NCI-H446 treated with DMSO at 0.1 percent for 48 hours (cell line): ENCODE measurements at regions not wholly inside any gene's neighbourhood (a gene's known extent, or its start where the extent isn't known, plus 50 kb on each side); places are given as distances from the start of the nearest gene placed in this dataset.

Experiments
- DNase-seq: peaks from one replicate; lab custom pipeline; 2025; lab: John Stamatoyannopoulos, UW

- no peak for DNase-seq
Measured at GRCh38 chr2:236799391-236800026, 229.9 kb downstream of the ACKR3 start.

GRCh38 chr2:236802862-236803261 is 233.2 kb downstream of the ACKR3 start:
- DNase-seq, result no peak

DNA sequence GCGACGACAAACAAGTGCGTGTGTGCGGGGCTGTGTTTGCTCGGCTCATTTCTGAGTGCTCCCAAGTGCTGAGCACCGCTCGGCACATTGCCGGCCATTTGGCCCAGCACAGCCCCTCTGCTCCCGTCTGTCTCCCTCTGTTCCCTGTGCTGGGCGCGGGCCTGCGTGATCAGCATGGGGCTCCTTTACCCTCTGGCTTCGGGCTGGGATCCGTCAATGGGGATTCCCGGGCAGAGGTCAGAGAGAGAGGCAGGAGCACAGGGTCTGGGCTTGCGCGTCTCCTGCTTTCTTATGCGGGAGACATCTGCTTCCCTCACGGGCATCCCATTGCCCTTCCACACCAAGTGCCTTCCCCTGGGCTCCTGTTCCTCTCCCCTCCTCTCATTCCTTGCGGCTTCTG is 234.0 kb downstream of the ACKR3 start:
- no peak for DNase-seq

- DNase-seq, result peak; percentile 82
Measured at GRCh38 chr2:236805800-236806531, 236.3 kb downstream of the ACKR3 start.

DNA sequence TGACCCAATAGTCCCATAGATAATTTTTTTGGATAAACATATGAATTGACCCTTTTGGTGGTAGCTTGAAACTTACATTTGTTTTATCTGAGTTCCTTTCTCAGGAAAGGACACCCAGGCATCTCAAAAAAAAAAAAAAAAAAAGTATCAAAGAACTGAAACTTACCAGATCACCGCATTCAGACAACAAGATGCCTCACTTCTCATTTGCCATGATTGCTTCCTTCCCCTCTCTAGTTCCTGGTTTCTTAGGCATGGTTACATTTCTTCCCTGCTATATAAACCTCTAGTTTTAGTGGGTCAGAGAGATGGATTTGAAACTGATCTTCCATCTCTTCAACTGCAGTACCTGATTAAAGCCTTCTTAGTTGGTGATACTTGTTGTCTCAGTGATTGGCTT is 240.1 kb downstream of the ACKR3 start:
- DNase-seq, result no peak

GRCh38 chr2:236811062-236811656 is 241.5 kb downstream of the ACKR3 start:
- DNase-seq, result no peak

GRCh38 chr2:236813766-236814165 is 244.1 kb downstream of the ACKR3 start:
- DNase-seq, result no peak

DNA sequence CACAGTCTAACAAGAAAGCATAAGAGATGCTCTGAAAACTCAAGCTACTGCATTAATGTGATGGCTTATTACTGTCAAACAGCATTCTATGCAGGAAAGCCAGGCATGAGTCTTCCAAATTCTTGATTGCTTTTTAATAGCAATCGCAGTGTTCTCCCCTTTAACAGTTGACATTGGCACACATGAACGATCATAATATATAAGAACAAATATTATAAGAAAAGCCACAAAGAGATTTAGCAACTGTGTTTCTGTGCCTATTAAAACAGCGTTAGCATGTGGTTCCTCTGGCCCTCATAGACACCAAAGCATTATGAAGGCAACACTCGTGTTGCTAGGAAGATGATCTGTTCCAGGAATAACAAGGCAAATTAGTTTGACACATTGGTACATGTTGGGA is 245.0 kb downstream of the ACKR3 start:
- no peak for DNase-seq

GRCh38 chr2:236815746-236816145 is 246.1 kb downstream of the ACKR3 start:
- no peak for DNase-seq

- DNase-seq, result no peak
Measured at GRCh38 chr2:236816197-236817170, 246.9 kb downstream of the ACKR3 start.

- no peak for DNase-seq
Measured at GRCh38 chr2:236818281-236819045, 248.8 kb downstream of the ACKR3 start.

DNA sequence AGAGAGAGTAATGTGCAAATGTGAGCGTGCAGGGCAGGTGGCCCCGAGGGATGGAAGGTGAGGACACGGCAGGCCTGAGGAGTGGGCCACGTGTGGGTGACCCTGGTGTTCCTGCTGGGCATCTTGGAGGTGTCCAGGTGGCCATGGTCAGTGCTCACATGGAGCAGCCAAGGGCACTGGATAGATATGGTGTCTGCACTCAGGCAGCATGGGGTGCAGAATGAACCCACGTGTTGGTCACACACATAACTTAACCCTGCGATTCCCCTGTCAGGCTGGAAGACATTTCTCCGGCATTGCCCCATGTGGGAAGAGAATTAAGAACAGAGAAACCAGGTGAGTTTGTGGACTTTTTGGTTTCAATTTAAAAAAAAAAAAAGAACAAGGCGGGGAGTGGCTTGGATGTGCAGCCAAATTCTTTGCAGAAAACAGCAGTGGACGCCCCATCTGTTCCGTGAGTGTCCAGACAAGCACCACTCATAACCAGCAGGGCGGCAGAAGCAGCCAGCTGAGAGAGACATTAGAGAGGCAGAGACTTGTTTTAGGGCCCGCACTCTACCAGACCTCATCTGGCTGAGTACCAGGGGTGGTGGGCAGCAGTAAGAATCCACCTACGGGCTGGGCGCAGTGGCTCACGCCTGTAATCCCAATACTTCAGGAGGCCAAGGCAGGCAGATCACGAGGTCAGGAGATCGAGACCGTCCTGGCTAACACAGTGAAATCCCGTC is 249.8 kb downstream of the ACKR3 start:
- no peak for DNase-seq

DNA sequence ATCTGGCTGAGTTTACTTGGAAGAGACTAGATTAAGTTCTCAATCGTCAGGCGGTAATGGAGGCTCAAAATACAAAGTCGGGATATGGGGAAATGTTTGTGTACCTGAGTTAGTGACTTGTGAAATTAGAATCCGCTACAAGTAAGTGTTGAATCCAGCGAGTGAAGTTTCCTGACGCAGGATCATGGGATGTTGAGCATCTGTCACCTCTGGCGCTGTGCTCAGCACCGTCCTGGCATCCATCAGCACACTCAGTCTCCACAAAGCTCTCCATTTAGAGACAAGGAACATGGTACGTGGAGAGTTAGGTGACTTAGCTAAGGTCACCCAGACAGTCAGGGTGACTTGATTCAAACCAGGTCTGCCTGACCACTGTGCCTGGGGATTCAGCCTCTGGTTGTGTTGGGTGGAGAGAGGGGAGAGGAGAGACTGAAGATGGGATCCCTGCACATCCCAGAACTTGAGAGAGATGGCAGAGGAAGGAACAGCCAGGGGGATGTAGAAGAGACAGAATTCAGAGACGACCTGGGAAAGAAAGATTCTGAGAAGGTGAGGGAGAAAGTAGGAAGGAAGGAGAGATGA is 251.2 kb downstream of the ACKR3 start:
- DNase-seq, result no peak

DNA sequence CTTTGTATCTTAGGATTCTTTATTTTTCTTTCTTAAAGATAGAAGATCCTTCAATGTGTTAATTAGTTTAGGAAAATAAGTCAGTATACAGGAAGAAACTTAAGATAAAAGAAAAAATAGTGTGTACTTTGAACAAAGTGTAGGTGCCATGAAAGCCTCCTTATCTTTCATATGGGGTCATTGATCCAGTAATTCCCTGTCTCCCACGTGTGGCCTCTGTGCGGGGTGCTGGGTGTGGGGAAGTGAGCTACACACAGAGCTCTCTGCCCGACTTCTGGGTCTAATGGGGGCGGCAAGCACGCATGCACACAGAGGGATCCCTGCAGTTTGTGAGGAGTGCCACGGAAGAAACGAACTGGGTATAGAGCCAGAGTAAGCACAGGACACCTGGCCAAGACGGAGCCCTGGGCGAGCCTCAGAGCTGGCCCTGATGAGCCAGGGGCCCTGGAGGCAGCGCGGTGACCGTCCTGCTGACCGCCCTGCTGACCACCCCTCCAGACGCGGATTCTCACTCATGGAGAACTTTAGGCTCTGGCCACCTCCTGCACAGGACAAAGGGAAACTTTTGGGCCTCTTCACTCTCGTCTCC is 253.5 kb downstream of the ACKR3 start:
- DNase-seq, result no peak

GRCh38 chr2:236823963-236824362 is 254.3 kb downstream of the ACKR3 start:
- no peak for DNase-seq

DNA sequence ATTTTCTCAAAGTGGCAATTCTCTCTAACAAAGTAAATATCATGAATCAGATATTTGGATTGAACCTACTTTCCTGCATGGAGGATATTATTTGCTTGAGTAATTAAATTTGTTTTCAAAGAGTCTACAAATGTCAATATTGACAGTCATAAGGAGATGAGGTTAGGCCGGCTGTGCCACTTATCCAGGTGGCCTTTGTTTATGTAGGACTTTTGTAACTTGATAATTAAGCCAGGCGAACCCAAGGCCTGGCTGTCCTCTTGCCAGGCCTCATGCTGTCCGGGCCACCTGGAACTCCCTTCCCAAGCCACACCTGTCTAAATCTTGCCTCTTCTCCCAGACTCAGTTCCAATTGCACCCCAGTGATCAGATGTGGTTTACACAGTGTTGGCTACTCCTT is 255.2 kb downstream of the ACKR3 start:
- peak; percentile 16 for DNase-seq

DNA sequence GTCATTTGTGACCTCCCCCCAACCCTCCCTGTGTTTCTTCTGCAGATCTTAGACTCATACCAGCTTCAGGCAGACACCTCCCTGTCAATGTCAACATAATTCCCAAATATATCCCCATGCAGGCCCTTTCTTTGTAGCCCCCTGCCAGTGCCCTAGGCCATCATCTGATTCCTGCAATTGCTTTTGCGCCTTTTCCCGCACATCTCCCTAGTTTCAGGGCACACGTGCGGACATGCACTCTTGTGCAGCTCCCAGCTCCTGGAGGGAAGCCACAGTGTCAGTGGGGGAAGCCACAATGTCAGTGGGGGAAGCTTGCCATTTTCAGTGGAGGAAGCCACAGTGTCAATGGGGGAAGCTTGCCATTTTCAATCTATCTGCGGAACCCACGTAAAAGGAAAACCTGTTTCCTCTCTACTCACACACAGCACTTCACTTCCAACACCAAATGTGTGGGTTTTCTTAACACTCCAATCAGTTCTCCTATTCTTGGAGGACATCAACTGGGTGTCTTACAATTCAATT is 256.4 kb downstream of the ACKR3 start:
- DNase-seq, result no peak

GRCh38 chr2:236826606-236827156 is 257.1 kb downstream of the ACKR3 start:
- DNase-seq, result no peak

DNA sequence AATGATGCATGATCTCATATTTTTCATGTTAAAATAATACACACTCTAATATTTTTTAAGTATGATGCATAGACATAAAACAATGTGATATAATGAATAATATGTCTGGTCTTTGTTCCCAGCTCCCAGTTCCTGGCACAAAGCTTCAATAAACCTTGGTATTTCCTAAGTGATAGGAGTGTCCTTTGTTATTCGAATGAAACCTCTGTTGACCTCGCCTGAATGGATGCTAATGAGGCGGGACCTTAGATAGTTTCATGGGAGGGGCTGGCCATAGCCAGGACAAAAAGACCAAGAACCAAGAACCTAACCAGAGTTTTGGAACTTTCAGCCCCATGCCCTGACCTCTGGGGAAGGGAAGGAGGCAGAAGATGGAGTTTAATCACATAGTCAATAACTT is 257.7 kb upstream of the COPS8 start:
- DNase-seq, result no peak
